ENCODE measurements at regions not wholly inside any gene's neighbourhood (a gene's known extent, or its start where the extent isn't known, plus 50 kb on each side); places are given as distances from the start of the nearest gene placed in this dataset.
"Not testable (repeated sequence)": the region's sequence is repeated elsewhere in the genome, so short reads cannot be mapped to it uniquely, and the experiment has no call there.

- no peaks in the 10 kb centered on the region for H3K36me3 ChIP-seq (ENCODE audit: control insufficient read depth, insufficient read depth, low read length)
- H3K4me3 ChIP-seq (ENCODE audit: low read length): no peak overlapping the region
- no peaks in the 10 kb centered on the region for H3K27me3 ChIP-seq (ENCODE audit: control insufficient read depth, insufficient read depth, low read length)
- no peaks in the 10 kb centered on the region for H3K9me3 ChIP-seq (replicated peaks; ENCODE audit: control insufficient read depth, low read depth, low read length)
- no peak for DNase-seq
- H3K4me1 ChIP-seq (ENCODE audit: control insufficient read depth, insufficient read depth, low read length): no peaks in the 10 kb centered on the region
- H3K27ac ChIP-seq (ENCODE audit: low read length): no peak overlapping the region
- WGBS (ENCODE audit: insufficient coverage): 82% methylated on average over 5 of the region's 7 CpGs
Observed at GRCh38 chr11:49377978-49378377, 169.6 kb upstream of the FOLH1 start.

GRCh38 chr11:49373866-49374265 is 165.5 kb upstream of the FOLH1 start:
- not testable (repeated sequence) for H3K36me3 ChIP-seq (ENCODE audit: control insufficient read depth, insufficient read depth, low read length); H3K27me3 ChIP-seq (ENCODE audit: control insufficient read depth, insufficient read depth, low read length); H3K4me3 ChIP-seq (ENCODE audit: low read length); H3K27ac ChIP-seq (ENCODE audit: low read length); H3K4me1 ChIP-seq (ENCODE audit: control insufficient read depth, insufficient read depth, low read length); DNase-seq; H3K9me3 ChIP-seq (replicated peaks; ENCODE audit: control insufficient read depth, low read depth, low read length)
- WGBS (ENCODE audit: insufficient coverage): no CpG with 5 or more reads among the region's 5 CpGs

- not testable (repeated sequence) for H3K36me3 ChIP-seq (ENCODE audit: control insufficient read depth, insufficient read depth, low read length); H3K4me1 ChIP-seq (ENCODE audit: control insufficient read depth, insufficient read depth, low read length); H3K27ac ChIP-seq (ENCODE audit: low read length); H3K9me3 ChIP-seq (replicated peaks; ENCODE audit: control insufficient read depth, low read depth, low read length); H3K4me3 ChIP-seq (ENCODE audit: low read length); DNase-seq; H3K27me3 ChIP-seq (ENCODE audit: control insufficient read depth, insufficient read depth, low read length)
Observed at GRCh38 chr11:49373385-49373784, 165.0 kb upstream of the FOLH1 start.

GRCh38 chr11:49372137-49372536 is 163.7 kb upstream of the FOLH1 start:
- DNase-seq: peak; percentile 0
- H3K27me3 ChIP-seq (ENCODE audit: control insufficient read depth, insufficient read depth, low read length); H3K4me3 ChIP-seq (ENCODE audit: low read length); H3K27ac ChIP-seq (ENCODE audit: low read length); H3K4me1 ChIP-seq (ENCODE audit: control insufficient read depth, insufficient read depth, low read length); H3K9me3 ChIP-seq (replicated peaks; ENCODE audit: control insufficient read depth, low read depth, low read length); H3K36me3 ChIP-seq (ENCODE audit: control insufficient read depth, insufficient read depth, low read length): not testable (repeated sequence)

- not testable (repeated sequence) for H3K9me3 ChIP-seq (replicated peaks; ENCODE audit: control insufficient read depth, low read depth, low read length); H3K36me3 ChIP-seq (ENCODE audit: control insufficient read depth, insufficient read depth, low read length); H3K27me3 ChIP-seq (ENCODE audit: control insufficient read depth, insufficient read depth, low read length); H3K27ac ChIP-seq (ENCODE audit: low read length); DNase-seq; H3K4me1 ChIP-seq (ENCODE audit: control insufficient read depth, insufficient read depth, low read length); H3K4me3 ChIP-seq (ENCODE audit: low read length)
- WGBS (ENCODE audit: insufficient coverage): no CpG with 5 or more reads among the region's 2 CpGs
Observed at GRCh38 chr11:49368556-49368955, 160.2 kb upstream of the FOLH1 start.

- not testable (repeated sequence) for H3K4me1 ChIP-seq (ENCODE audit: control insufficient read depth, insufficient read depth, low read length); H3K4me3 ChIP-seq (ENCODE audit: low read length); H3K9me3 ChIP-seq (replicated peaks; ENCODE audit: control insufficient read depth, low read depth, low read length); H3K36me3 ChIP-seq (ENCODE audit: control insufficient read depth, insufficient read depth, low read length); H3K27me3 ChIP-seq (ENCODE audit: control insufficient read depth, insufficient read depth, low read length); H3K27ac ChIP-seq (ENCODE audit: low read length)
- peak; percentile 0 for DNase-seq
Observed at GRCh38 chr11:49365375-49365774, 157.0 kb upstream of the FOLH1 start.

GRCh38 chr11:49362994-49363393 is 154.6 kb upstream of the FOLH1 start:
- H3K27ac ChIP-seq (ENCODE audit: low read length); DNase-seq; H3K36me3 ChIP-seq (ENCODE audit: control insufficient read depth, insufficient read depth, low read length); H3K4me1 ChIP-seq (ENCODE audit: control insufficient read depth, insufficient read depth, low read length); H3K27me3 ChIP-seq (ENCODE audit: control insufficient read depth, insufficient read depth, low read length); H3K4me3 ChIP-seq (ENCODE audit: low read length); H3K9me3 ChIP-seq (replicated peaks; ENCODE audit: control insufficient read depth, low read depth, low read length): not testable (repeated sequence)
- WGBS (ENCODE audit: insufficient coverage): no CpG with 5 or more reads among the region's 2 CpGs

GRCh38 chr11:49354536-49354935 is 146.1 kb upstream of the FOLH1 start:
- DNase-seq; H3K36me3 ChIP-seq (ENCODE audit: control insufficient read depth, insufficient read depth, low read length); H3K9me3 ChIP-seq (replicated peaks; ENCODE audit: control insufficient read depth, low read depth, low read length); H3K4me3 ChIP-seq (ENCODE audit: low read length); H3K27ac ChIP-seq (ENCODE audit: low read length); H3K4me1 ChIP-seq (ENCODE audit: control insufficient read depth, insufficient read depth, low read length); H3K27me3 ChIP-seq (ENCODE audit: control insufficient read depth, insufficient read depth, low read length): not testable (repeated sequence)

- not testable (repeated sequence) for H3K27ac ChIP-seq (ENCODE audit: low read length); H3K36me3 ChIP-seq (ENCODE audit: control insufficient read depth, insufficient read depth, low read length); H3K9me3 ChIP-seq (replicated peaks; ENCODE audit: control insufficient read depth, low read depth, low read length); H3K4me3 ChIP-seq (ENCODE audit: low read length); H3K4me1 ChIP-seq (ENCODE audit: control insufficient read depth, insufficient read depth, low read length); DNase-seq; H3K27me3 ChIP-seq (ENCODE audit: control insufficient read depth, insufficient read depth, low read length)
- WGBS (ENCODE audit: insufficient coverage): no CpG with 5 or more reads among the region's 3 CpGs
Observed at GRCh38 chr11:49352868-49353267, 144.5 kb upstream of the FOLH1 start.

- not testable (repeated sequence) for H3K36me3 ChIP-seq (ENCODE audit: control insufficient read depth, insufficient read depth, low read length); H3K27ac ChIP-seq (ENCODE audit: low read length); DNase-seq; H3K4me3 ChIP-seq (ENCODE audit: low read length); H3K9me3 ChIP-seq (replicated peaks; ENCODE audit: control insufficient read depth, low read depth, low read length); H3K27me3 ChIP-seq (ENCODE audit: control insufficient read depth, insufficient read depth, low read length); H3K4me1 ChIP-seq (ENCODE audit: control insufficient read depth, insufficient read depth, low read length)
Observed at GRCh38 chr11:49346627-49347026, 138.2 kb upstream of the FOLH1 start.

- H3K4me3 ChIP-seq (ENCODE audit: low read length); H3K4me1 ChIP-seq (ENCODE audit: control insufficient read depth, insufficient read depth, low read length); H3K9me3 ChIP-seq (replicated peaks; ENCODE audit: control insufficient read depth, low read depth, low read length); H3K36me3 ChIP-seq (ENCODE audit: control insufficient read depth, insufficient read depth, low read length); H3K27ac ChIP-seq (ENCODE audit: low read length); DNase-seq; H3K27me3 ChIP-seq (ENCODE audit: control insufficient read depth, insufficient read depth, low read length): not testable (repeated sequence)
- WGBS (ENCODE audit: insufficient coverage): no CpG with 5 or more reads among the region's 5 CpGs
Observed at GRCh38 chr11:49328485-49329186, 120.2 kb upstream of the FOLH1 start.
